ENCODE measurements at regions not wholly inside any gene's neighbourhood (a gene's known extent, or its start where the extent isn't known, plus 50 kb on each side); places are given as distances from the start of the nearest gene placed in this dataset.

DNA sequence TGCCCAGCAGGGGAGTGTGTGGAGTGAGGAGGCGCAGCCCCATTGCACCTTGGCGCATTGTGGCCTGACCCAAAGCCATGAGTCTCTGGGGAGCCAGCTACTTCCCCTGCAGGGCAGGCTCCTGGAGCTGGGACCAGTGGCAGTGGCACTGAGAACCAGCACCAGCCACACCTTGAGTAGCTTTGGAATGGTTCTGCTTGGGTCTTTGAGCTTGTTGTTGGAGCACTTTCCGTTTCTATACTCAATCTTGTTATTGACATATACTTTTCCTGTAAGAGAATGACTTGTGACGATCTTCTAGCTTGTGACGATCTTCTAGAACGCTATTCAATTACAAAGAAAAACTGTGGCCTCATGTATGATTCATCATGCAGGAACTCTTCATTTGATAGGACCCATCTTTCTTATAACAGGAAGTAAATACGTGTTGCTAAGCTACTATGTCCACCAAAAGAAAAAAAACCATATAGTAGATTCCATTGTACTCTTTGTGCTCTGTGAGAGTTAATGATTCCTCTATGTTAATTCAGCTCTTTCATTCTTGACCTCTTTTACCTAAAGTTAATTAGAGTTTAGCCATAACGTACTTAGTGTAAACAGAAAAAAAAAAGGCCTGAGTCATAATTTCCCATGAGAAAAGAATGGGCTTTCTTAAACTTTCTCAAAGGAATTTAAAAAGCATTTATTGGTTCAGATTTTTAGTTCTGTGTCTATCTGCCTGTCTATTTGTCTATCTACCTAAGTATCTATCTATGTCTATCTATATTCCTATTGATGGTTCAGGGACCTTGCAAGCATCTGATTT lies 113.1 kb downstream of the GATA6 start:
- POLR2A ChIA-PET, result interaction anchor here (1.2 kb wide), 1 partner anchor 63 kb away, joined by 4 read pairs; no protein-coding TSS in a partner anchor
- H3K4me3 Mint-ChIP-seq, result no peak overlapping the region

DNA sequence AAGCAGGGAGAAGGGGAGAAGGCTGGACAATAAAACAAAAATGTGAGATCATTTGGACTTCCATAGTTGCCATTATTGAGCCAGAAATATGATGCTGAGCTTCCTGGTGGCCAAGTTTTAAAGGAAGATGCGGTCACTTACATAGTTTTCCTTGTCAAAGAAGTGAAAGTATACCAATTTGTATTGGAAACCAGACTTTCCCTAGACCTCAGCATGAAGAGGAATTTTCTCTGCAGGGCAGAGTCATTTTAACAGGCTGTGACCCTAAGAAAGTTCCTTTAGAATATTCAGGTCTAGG lies 111.0 kb downstream of the GATA6 start:
- peaks cover 7% of the 10 kb centered on the region for H3K9me3 Mint-ChIP-seq
- H3K27me3 Mint-ChIP-seq, result peaks cover 10% of the 10 kb centered on the region
- TF ChIP-seq, protein P1, sequence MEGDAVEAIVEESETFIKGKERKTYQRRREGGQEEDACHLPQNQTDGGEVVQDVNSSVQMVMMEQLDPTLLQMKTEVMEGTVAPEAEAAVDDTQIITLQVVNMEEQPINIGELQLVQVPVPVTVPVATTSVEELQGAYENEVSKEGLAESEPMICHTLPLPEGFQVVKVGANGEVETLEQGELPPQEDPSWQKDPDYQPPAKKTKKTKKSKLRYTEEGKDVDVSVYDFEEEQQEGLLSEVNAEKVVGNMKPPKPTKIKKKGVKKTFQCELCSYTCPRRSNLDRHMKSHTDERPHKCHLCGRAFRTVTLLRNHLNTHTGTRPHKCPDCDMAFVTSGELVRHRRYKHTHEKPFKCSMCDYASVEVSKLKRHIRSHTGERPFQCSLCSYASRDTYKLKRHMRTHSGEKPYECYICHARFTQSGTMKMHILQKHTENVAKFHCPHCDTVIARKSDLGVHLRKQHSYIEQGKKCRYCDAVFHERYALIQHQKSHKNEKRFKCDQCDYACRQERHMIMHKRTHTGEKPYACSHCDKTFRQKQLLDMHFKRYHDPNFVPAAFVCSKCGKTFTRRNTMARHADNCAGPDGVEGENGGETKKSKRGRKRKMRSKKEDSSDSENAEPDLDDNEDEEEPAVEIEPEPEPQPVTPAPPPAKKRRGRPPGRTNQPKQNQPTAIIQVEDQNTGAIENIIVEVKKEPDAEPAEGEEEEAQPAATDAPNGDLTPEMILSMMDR (IDR thresholded peaks at IDR 0.05), result no peak
- Histone ChIP-seq H3K36me3 (ENCODE audit: insufficient read depth, low read length) (no peaks in the 10 kb centered on the region), H3K4me1 (ENCODE audit: insufficient read depth, low read length) (peaks cover 4% of the 10 kb centered on the region), H3K27ac (ENCODE audit: low read depth in 1 of 2, low read length in 2 of 2) (no peak overlapping the region), H3K27me3 (ENCODE audit: control insufficient read depth in 1 of 2, insufficient read depth in 2 of 2, low read length in 2 of 2) (no peaks in the 10 kb centered on the region), H3K4me3 (ENCODE audit: low read length) (no peak overlapping the region), H3K9me3 (ENCODE audit: control insufficient read depth in 1 of 2, insufficient read depth in 1 of 2, low read length in 2 of 2) (peaks cover 0 to 12% of the 10 kb centered on the region in 2 experiments)
- no peak for ATAC-seq (ENCODE audit: poor library complexity)
- no peaks in the 10 kb centered on the region for H3K36me3 Mint-ChIP-seq (ENCODE audit: low read depth)
- ChIA-PET POLR2A (no interaction called here), CTCF (no interaction called here)
- H3K27ac Mint-ChIP-seq, result no peak overlapping the region
- H3K4me1 Mint-ChIP-seq (ENCODE audit: low read depth), result no peaks in the 10 kb centered on the region
- intact Hi-C loops (cut with DNase I, micrococcal nuclease), result no loop called here
- DNase-seq, result no peak
- H3K4me3 Mint-ChIP-seq, result no peak overlapping the region

More for the DNA sequence above, 113.1 kb downstream of the GATA6 start:
- Mint-ChIP-seq H3K27ac (peak overlapping the region; percentile 43), H3K9me3 (peaks cover 3% of the 10 kb centered on the region), H3K36me3 (ENCODE audit: low read depth) (no peaks in the 10 kb centered on the region), H3K27me3 (peaks cover 12% of the 10 kb centered on the region), H3K4me1 (ENCODE audit: low read depth) (no peaks in the 10 kb centered on the region)
- no peaks in the 10 kb centered on the region for H3K36me3 ChIP-seq (ENCODE audit: insufficient read depth, low read length)
- CTCF ChIA-PET, result interaction anchor here (1.4 kb wide), 1 partner anchor 124 kb away, joined by 3 read pairs; no protein-coding TSS in a partner anchor
- no peak overlapping the region for H3K4me3 ChIP-seq (ENCODE audit: low read length)
- peak; percentile 75 for ATAC-seq (ENCODE audit: poor library complexity)
- H3K4me1 ChIP-seq (ENCODE audit: insufficient read depth, low read length), result peaks cover 4% of the 10 kb centered on the region
- no peaks in the 10 kb centered on the region for H3K27me3 ChIP-seq (ENCODE audit: control insufficient read depth in 1 of 2, insufficient read depth in 2 of 2, low read length in 2 of 2)
- peak in 6 of 14 experiments; percentile 1 to 80 (median 38) for DNase-seq
- intact Hi-C loops (cut with DNase I, micrococcal nuclease), result no loop called here
- TF ChIP-seq, protein P1 (IDR thresholded peaks at IDR 0.05), result no peak
- peak overlapping the region in 1 of 2 donors; percentile 56 for H3K27ac ChIP-seq (ENCODE audit: low read depth in 1 of 2, low read length in 2 of 2)
- peaks cover 0 to 5% of the 10 kb centered on the region in 2 experiments for H3K9me3 ChIP-seq (ENCODE audit: control insufficient read depth in 1 of 2, insufficient read depth in 1 of 2, low read length in 2 of 2)

DNA sequence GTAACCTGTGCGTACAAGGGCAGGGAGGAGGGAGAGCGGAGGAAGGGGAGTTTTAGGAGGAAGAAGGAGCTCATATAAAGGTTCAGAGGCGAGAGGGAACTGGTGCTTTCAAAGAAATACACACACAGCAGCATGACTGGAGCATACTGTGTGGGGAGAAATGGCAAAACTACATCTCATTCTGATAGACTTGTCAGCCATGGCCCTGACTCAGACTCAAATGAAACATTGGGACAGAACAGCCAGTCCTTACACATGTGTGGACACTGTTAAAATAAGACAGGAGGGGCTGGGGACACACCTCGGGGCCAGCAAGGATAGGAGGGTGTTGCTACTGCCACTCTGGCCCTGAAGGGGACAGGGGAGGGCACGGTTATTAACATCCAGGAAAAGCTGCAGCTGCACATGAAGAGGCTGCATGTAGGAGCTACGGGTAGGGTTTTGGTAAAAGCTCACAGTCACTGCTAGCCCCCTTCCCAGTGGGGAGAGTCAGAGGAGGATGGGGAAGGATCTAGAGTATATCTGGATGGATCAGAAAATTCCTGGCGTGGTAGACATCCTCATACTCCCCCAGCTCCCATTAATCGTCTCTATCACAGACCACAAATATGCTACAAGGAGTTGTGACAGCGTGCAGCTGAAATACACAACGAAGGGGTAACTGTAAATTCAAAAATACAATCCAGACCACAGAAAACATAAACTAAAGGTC lies 110.5 kb downstream of the GATA6 start:
- ATAC-seq (ENCODE audit: poor library complexity) (no peak), DNase-seq (no peak)
- Mint-ChIP-seq H3K4me1 (ENCODE audit: low read depth) (no peaks in the 10 kb centered on the region), H3K27me3 (peaks cover 7% of the 10 kb centered on the region), H3K9me3 (peaks cover 7% of the 10 kb centered on the region), H3K27ac (no peak overlapping the region), H3K36me3 (ENCODE audit: low read depth) (no peaks in the 10 kb centered on the region), H3K4me3 (no peak overlapping the region)
- Histone ChIP-seq H3K36me3 (ENCODE audit: insufficient read depth, low read length) (no peaks in the 10 kb centered on the region), H3K9me3 (ENCODE audit: control insufficient read depth in 1 of 2, insufficient read depth in 1 of 2, low read length in 2 of 2) (peaks cover 0 to 16% of the 10 kb centered on the region in 2 experiments), H3K27ac (ENCODE audit: low read depth in 1 of 2, low read length in 2 of 2) (no peak overlapping the region), H3K4me3 (ENCODE audit: low read length) (no peak overlapping the region), H3K4me1 (ENCODE audit: insufficient read depth, low read length) (peaks cover 4% of the 10 kb centered on the region), H3K27me3 (ENCODE audit: control insufficient read depth in 1 of 2, insufficient read depth in 2 of 2, low read length in 2 of 2) (no peaks in the 10 kb centered on the region)
- TF ChIP-seq, protein P1 (IDR thresholded peaks at IDR 0.05), result no peak
- ChIA-PET POLR2A (no interaction called here), CTCF (no interaction called here)
- intact Hi-C loops (cut with DNase I, micrococcal nuclease), result no loop called here

All from CD4-positive, alpha-beta T cell (primary cell).